SIG-M5 treated with dmso at 0.1 percent for 504 hours (cell line): ENCODE measurements at regions not wholly inside any gene's neighbourhood (a gene's known extent, or its start where the extent isn't known, plus 50 kb on each side); places are given as distances from the start of the nearest gene placed in this dataset.
"Not testable (repeated sequence)": the region's sequence is repeated elsewhere in the genome, so short reads cannot be mapped to it uniquely, and the experiment has no call there.

Experiments
- DNase-seq: peaks from one replicate; lab custom pipeline; 2025; ENCODE audit not compliant: unreplicated experiment; lab: John Stamatoyannopoulos, UW

DNA sequence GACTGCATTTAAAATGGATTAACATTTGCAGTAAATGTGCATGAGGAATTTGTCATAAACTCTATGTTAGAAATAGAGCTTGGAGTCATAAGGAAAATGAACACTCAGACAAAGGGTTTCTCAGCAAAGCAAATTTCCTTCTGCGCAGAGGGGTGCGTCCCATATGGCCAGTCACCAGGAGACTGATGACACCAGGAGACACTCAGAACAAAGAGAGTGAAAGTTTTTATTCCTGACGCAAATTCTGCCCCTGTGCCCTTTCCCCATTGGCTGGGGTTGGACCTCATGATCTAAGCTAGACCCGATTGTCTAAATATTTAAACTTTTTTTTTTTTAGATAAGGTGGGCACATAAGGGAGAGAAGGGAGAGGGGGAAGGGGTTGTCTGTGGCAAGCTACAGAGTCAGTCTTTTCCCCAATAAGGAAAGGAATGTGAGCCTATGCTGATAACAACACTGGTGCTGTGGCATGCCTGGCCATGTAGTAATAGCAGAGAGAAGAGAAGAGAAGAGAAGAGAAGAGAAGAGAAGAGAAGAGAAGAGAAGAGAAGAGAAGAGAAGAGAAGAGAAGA lies 202.0 kb downstream of the POM121L12 start:
- DNase-seq: no peak

DNA sequence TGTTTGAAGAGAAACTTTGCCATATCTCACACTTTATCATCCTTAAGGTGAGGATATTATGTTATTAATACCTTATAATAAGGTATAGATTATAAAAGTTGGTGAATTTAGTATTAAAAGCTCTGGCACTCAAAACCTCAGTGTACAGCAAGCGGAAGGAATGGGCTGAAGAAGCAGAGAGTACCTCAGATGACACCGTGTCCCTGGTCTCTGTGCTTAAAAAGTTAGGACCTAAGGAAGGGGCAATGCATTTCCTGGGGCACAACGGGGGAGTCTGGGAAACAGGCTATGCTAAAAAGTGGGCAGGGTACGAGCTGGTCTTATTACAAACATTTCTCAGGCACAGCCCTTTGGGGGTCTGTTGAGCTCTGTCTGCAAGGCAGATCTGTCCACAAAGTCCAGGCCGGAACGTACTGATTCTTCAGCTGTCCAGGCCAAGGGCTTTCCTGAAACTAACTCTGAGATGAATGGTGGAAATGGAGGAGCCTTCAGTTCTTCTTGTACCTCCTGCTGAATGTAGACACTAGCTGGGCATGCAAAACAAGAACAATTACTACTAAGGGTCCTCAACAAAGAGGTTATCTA lies 202.7 kb downstream of the POM121L12 start:
- DNase-seq: no peak

DNA sequence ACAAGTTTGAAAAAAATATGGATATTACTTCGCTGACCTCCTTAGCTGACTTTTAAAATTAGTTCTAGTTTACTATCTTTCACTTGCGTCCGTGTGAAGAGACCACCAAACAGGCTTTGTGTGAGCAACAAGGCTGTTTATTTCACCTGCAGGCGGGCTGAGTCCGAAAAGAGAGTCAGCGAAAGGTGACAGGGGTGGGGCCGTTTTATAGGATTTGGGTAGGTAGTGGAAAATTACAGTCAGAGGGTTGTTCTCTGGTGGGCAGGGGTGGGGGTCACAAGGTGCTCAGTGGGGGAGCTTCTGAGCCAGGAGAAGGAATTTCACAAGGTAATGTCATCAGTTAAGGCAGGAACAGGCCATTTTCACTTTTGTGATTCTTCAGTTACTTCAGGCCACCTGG lies 203.7 kb downstream of the POM121L12 start:
- DNase-seq: not testable (repeated sequence)

DNA sequence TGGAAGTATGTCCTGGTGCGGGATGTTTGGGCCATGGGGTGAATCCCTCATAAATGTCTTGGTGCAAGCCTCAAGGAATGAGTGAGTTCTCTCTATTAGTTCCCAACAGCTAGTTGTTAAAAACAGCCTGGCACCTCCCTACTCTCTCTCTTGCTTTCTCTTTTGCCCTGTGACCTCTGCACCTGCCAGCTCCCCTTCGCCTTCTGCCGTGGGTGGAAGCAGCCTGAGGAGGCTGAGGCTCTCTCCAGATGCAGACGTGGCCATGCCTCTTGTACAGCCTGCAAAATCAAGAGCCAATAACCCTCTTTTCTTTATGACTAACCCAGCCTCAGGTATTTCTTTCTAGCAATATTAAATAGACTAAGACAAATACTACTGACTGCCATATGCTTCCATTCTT lies 210.3 kb downstream of the POM121L12 start:
- DNase-seq: no peak

DNA sequence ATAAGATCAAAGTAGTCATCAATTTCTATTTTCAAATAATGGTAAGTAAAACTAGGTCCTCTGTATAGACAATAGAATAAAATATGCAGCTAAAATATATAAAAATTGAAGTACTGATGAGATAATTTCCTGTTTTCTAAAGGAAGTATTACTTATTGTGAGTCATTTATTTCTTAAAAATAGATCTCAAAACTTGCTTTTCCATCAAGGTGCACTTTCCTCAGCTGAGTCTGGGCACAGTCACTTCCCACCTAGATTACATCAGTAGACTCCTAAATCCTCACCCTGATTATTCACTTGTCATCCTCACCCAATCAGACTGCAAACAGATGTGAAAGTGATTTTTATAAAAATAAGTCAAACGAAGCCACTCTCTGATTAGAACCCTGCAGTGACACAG lies 211.5 kb downstream of the POM121L12 start:
- DNase-seq: no peak

DNA sequence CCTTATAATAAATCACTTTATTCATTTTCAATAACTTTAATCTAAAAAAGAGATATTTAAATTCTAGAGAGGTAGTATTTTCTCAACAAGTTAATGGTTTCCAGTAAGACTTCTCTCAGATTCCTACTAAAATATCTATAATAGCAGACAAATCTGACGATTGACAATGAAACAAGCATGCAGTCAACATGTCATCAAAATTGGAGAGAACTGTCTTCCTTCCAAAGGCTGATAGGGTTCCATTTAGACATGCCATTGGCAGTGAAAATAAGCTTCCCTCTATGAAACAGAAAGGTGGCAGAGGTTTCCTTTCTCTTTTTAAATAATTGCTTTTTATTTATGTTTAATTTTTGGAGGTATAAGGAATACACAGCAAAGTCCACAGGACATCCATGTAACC lies 217.1 kb downstream of the POM121L12 start:
- no peak for DNase-seq

DNA sequence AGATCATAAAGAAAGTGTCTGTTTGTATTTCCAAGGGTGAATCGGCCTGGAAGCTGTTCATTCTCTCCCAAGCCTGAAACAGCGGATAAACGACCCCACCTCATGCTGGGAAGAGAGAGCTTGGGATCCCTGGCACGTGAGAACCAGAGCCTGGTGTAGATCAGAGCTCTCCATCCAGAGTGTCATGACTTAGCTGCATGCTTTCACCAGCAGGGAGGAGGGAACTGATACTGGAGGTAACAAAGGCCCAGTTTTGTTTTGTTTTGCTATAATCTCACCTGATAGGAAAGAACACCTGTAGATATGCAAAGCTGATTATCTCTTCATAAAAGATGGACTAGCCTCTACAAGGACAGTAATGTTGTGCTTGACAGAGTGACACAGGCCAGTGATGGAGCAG lies 236.6 kb downstream of the POM121L12 start:
- DNase-seq: no peak

DNA sequence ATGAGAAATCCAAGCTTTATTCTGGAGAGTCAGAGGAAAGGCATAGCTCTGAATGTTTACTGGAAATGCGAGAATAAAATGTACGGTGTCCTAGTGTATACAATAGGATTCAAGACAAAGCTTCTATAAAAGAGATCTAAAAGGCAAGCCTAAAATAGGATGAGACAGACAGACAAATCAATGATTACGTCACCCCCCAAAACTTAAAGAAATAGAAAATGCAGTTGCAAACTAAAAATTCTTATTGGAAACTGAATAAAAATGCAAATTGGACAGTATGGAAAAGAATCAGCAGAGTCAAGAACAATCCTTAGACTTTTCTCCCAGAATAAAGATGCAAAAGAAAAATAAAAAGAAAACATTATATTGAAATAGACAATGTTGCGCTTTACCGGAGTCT lies 245.9 kb downstream of the POM121L12 start:
- no peak for DNase-seq

DNA sequence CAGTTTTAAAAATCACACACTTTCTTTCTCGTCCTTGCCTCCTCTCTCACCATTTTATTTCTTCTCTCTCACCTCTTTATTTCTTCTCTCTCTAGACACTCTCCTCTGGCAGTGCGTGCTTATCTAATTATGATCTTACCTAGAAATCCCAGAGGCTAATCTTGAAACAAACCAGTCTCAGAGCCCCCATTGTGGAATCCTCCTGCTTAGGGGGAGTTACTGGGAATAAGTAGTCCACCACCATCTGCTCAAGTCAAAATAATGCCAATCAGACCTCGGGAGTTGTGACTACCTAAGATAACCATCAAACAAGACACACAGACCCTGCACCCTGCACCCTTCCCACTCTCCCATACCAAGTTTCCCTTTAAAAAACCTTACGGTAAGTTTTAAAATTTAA lies 256.9 kb downstream of the POM121L12 start:
- no peak for DNase-seq

DNA sequence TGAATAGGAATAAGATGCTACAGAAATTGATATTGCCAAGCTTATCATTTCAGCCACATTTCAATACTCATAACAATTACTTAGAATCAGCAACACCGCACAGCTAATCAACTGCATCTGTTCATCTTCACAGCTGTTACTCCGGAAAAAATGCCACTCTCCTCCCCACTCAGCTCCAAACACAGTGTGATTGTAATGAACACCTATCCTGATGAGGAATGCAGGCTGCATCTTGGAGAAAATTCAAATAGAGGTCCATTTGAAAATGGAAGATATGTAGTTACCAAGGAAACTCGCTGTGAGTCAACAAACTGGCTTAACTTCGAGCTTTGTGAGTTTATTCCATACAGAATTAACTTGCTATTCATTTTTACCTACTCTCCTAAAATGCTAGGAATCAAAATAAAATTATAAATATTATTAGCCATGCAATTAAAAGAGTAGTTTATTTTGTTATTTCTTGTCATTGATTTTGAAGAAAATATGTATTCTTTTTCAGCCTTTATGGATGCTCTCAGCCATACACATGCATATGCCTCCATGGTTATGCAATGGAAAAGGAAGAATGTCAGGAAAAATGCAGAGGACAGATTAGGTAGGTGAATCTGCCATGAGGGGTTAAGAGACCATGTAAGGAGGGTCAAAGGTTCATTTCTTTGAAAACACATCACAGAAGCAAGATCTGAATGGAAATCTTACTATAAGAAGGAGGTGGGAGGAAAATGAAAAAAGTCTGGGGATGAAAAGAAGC lies 267.2 kb downstream of the POM121L12 start:
- no peak for DNase-seq

DNA sequence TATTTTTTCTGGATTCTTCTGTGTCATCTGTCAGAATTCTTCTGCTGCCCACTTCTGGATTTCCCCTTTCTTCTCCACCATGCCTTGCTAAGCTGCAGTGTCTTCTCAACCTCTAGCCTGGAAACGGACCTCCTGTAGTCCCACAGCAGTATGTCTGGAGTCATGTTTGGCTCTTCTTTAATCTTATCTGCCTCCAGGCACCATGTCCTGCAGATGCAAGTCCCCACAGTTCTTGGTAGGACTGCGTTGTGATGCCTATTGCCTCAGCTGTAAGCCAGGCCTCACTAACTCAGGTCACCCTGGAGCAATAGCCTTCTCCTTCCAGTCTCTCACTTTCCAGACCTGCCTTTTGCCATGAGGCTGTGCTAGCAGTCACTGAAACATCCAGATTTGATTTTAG lies 268.3 kb downstream of the POM121L12 start:
- no peak for DNase-seq

DNA sequence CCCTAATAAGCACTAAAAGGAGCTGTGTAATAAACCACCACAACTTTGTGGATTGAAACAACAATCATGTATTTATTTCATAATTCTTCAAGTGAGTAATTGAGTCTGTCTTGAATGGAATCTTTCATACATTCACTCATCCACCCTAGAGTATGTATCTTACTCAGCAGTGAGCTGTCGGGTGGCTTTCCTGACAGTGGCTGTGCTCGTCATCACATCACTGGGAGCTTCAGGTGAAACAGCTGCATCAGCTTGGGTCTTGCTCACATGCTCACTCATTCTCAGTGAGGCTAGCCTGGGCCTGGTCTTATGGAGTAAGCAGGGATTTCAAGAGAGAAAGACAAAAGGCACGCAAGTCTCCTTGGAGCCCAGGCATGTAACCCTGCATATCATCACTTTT lies 271.4 kb downstream of the POM121L12 start:
- no peak for DNase-seq

DNA sequence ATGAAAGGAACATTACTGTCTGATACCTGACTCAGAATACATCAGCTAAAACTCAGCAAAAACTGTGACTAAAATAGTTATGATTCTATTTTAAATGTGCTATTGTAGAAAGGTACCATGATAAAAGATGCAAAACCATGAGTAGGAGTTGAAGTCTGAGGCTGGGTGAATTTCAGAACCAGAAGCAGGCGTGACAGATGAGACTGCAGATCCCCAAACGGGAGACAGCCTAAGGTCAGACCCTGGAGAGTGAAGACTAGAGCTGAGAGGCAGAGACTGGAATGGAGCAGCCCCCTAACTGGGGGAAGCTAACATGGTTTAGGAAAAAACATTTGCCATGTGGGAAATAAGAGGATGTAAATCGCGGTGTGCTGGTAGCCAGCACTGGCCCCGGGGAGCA lies 275.8 kb downstream of the POM121L12 start:
- no peak for DNase-seq

DNA sequence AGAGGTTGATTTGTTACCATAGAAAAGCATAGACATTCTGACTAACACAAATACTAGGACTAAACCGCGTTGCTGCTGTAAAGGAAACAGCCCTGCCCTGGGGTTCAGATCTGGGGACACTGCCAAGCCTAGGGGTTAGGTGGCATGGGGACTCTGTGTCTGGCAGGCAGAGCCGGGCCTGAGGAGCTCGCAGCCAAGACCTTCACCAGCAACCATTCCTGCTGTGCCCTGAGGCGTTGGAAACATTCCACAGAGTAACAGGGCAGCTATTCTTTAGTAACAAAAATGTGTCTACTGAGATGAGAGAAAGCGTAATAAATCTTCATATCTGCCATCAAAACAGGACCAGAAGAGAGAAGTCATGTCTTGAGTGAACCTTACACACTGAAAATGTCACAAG lies 280.5 kb downstream of the POM121L12 start:
- DNase-seq: peak; percentile 10

DNA sequence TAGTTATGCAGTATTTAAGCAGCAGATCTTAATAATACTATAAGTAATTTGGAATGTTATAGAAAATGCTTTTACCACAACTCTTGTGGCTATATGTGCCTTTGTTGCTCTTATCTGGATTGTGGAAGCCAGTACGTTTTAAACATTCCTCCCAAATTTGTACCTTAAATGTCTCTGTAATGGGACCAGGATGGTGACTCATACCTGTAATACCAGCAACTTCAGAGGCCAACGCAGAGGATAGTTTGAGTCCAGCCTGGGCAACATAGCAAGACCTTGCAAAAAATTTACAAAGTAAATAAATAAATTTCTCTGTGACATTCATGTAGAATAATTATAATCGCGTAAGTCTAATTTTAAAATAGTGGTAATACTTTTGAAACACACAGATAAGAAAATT lies 283.1 kb downstream of the POM121L12 start:
- DNase-seq: no peak

DNA sequence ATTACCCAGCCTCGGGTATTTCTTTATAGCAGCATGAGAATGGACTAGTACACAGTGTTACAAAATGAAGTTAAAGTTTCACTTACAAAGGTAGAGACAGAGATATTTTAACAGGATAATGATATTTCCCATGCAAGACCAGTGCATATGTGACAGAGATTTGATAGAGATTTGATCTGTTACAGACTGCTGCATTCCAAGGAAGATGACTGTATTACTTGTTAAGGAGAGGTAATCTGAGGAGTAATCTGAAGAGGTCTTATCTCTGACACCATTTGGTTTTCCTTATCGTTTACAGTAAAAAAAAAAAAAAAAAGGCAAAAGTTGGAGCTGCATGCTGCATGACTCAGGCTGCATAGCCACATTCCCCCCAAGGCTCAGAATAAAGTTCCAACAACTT lies 289.6 kb downstream of the POM121L12 start:
- no peak for DNase-seq

DNA sequence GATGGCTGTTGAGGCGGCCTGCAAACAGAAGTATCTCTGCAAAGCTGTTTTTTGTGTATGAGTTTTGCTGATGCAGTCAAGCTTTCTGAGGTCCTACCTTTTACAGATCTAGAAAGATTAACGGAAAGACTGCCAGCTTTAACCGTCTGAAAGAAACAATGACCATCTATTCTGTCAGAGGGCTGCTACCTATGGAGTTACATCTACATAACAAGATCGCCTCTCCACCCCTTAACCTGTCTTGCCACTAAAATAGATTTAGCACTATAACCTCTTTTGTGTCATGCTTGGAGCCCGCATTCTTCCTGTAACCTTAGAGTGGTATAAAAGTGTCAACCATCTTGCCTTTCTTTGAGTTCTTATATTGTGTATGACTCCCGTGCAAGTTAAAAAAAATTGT lies 291.2 kb downstream of the POM121L12 start:
- DNase-seq: no peak

DNA sequence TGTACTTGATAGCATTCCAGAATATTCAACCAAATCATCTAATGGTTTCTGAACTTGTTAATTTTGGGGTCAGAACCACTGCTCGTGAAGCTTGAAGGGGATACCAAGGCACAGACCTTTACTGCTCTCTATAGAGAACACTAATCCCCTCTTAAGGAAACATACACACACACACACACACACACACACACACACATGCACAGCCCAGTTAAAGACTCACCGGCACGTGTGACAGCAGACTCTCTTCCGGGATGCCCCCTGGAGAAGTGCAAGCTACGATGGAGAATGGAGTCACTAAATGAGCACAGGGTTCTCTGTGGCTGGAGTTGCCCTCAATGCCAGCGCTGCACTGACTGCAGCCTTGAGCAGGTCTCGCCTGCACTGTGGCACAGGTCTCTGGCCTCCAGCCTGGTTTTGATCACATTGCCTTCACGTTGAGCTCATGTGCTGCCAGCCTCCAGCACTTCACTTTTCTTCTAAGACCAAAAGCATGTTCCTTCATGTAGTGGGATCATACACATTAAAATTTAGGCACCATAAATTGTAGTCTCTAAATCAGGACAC lies 300.8 kb downstream of the POM121L12 start:
- no peak for DNase-seq

DNA sequence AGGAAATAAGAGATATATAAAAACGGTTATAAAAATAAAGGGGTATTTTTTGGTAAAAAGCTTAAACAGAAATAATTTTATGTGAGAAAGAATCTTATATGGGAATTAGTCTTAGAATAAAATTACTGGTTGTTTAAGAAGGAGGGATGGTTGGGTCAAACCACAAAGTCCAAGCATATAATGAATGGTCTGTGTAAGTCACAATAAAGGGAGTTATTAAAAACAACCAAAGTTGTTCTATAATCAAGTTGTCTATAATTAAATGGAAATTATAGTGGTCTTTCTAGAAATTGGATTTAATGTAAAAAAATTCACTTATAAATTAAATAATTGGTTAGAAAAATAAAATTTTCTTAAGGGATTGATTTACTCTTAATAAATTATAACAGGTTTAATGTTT lies 304.8 kb downstream of the POM121L12 start:
- DNase-seq: no peak

DNA sequence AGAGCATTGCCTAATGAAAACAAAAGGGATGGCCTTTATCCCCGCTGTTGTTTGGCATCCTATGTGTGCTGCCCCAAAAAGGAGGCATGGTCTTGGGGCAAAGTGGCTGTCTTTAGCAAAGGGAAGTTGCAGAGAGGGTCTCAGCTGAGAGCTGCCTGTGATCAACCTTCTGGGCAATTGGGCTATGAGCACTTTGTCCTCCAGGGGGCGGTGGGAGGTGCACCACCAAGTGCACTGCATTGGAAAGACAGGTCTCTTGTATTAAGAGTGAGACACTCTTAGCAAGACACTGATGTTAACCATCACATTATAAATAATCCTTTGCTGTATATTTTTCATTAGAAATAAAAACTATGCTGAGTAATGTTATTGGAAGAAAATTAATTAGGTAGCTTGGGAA lies 314.8 kb downstream of the POM121L12 start:
- DNase-seq: peak; percentile 10

DNA sequence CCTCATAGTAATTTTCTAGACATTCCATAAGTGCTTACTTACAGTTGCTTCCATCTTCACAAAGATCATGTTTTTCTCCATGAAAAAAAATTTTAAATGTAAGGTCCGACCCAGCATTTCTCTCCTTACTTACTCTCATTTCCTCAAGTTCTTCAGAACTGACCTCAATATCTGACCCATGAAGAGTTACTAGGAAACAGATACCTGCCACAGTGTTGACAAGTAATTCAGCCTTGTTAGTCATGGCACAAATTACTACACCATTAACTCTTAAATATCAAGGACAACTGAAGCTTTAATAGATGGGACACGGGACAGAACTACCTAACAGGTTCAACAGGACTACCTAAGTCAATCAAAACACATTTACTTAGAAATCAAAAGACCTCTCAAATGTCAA lies 316.2 kb downstream of the POM121L12 start:
- no peak for DNase-seq

DNA sequence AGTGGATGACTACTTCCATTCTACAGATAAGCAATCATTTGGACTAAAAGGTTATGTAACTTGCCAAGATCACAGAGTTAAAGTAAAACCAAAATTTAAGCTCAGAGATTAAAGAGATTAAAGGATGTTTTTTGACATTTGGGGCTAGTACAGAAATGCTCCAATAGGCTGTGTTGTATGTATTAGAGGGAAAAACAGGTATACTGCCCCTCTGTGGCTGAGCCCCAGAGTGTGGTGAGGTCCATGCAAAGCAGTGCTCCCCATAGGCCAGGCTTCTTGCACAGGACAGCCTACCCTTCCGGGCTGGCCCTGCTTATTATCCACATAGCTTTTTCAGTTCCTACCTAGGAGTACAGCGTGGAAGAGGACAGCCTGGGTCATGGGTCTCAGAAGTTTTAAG lies 322.8 kb downstream of the POM121L12 start:
- DNase-seq: no peak
